Mucosa of stomach (tissue), 1 donor: ENCODE measurements at regions not wholly inside any gene's neighbourhood (a gene's known extent, or its start where the extent isn't known, plus 50 kb on each side); places are given as distances from the start of the nearest gene placed in this dataset.

Experiments
- H3K27me3 ChIP-seq: one replicate; pipeline ENCODE4 v1.7.0; 2013; ENCODE audit warnings: mild to moderate bottlenecking, low read length; ENCODE audit not compliant: control insufficient read depth, insufficient read depth
- H3K36me3 ChIP-seq: one replicate; pipeline ENCODE4 v1.7.0; 2013; ENCODE audit warnings: low read length; ENCODE audit not compliant: control insufficient read depth, insufficient read depth
- H3K4me1 ChIP-seq: one replicate; pipeline ENCODE4 v1.7.0; 2013; ENCODE audit warnings: mild to moderate bottlenecking, low read length; ENCODE audit not compliant: control insufficient read depth, insufficient read depth
- H3K4me3 ChIP-seq: one replicate; pipeline ENCODE4 v1.7.0; 2013; ENCODE audit warnings: low read length
- H3K9ac ChIP-seq: one replicate; pipeline ENCODE4 v1.7.0; 2013; ENCODE audit warnings: mild to moderate bottlenecking, low read length, moderate library complexity
- H3K9me3 ChIP-seq: one replicate; pipeline ENCODE4 v1.7.0; 2013; ENCODE audit warnings: mild to moderate bottlenecking, low read length, moderate library complexity; ENCODE audit not compliant: control insufficient read depth
- donor health status: Pancreatic carcinoma.

- Histone ChIP-seq H3K4me3 (no peak overlapping the region), H3K36me3 (no peaks in the 10 kb centered on the region), H3K4me1 (peaks cover 8% of the 10 kb centered on the region), H3K9me3 (no peaks in the 10 kb centered on the region), H3K27me3 (no peaks in the 10 kb centered on the region), H3K9ac (no peak overlapping the region)
Measured at GRCh38 chr6:1257778-1258177, 54.1 kb upstream of the FOXQ1 start.

GRCh38 chr6:1256435-1257008 lies 55.4 kb upstream of the FOXQ1 start:
- no peaks in the 10 kb centered on the region for H3K36me3 ChIP-seq
- H3K9me3 ChIP-seq: no peaks in the 10 kb centered on the region
- no peak overlapping the region for H3K4me3 ChIP-seq
- H3K4me1 ChIP-seq: peaks cover 13% of the 10 kb centered on the region
- no peak overlapping the region for H3K9ac ChIP-seq
- no peaks in the 10 kb centered on the region for H3K27me3 ChIP-seq

GRCh38 chr6:1255636-1256365 lies 56.1 kb upstream of the FOXQ1 start:
- Histone ChIP-seq H3K9ac (no peak overlapping the region), H3K27me3 (no peaks in the 10 kb centered on the region), H3K9me3 (no peaks in the 10 kb centered on the region), H3K4me1 (peaks cover 20% of the 10 kb centered on the region), H3K36me3 (no peaks in the 10 kb centered on the region), H3K4me3 (no peak overlapping the region)

- Histone ChIP-seq H3K4me1 (peaks cover 26% of the 10 kb centered on the region), H3K4me3 (no peak overlapping the region), H3K9me3 (no peaks in the 10 kb centered on the region)
Measured at GRCh38 chr6:1254326-1254725, 57.6 kb upstream of the FOXQ1 start.

GRCh38 chr6:1253816-1254215 lies 58.1 kb upstream of the FOXQ1 start:
- Histone ChIP-seq H3K27me3 (no peaks in the 10 kb centered on the region), H3K4me3 (no peak overlapping the region), H3K4me1 (peaks cover 26% of the 10 kb centered on the region), H3K9me3 (no peaks in the 10 kb centered on the region), H3K9ac (no peak overlapping the region), H3K36me3 (no peaks in the 10 kb centered on the region)

More at GRCh38 chr6:1254326-1254725, 57.6 kb upstream of the FOXQ1 start:
- Histone ChIP-seq H3K9ac (no peak overlapping the region), H3K27me3 (no peaks in the 10 kb centered on the region), H3K36me3 (no peaks in the 10 kb centered on the region)

GRCh38 chr6:1251198-1252155 lies 60.4 kb upstream of the FOXQ1 start:
- no peak overlapping the region for H3K4me3 ChIP-seq
- peak overlapping the region; percentile 22 for H3K9ac ChIP-seq
- peaks cover 20% of the 10 kb centered on the region for H3K4me1 ChIP-seq
- H3K9me3 ChIP-seq: no peaks in the 10 kb centered on the region
- no peaks in the 10 kb centered on the region for H3K27me3 ChIP-seq
- no peaks in the 10 kb centered on the region for H3K36me3 ChIP-seq

- Histone ChIP-seq H3K9me3 (no peaks in the 10 kb centered on the region), H3K36me3 (no peaks in the 10 kb centered on the region), H3K4me3 (no peak overlapping the region), H3K4me1 (peaks cover 20% of the 10 kb centered on the region), H3K27me3 (no peaks in the 10 kb centered on the region), H3K9ac (peak overlapping the region; percentile 22)
Measured at GRCh38 chr6:1250489-1251197, 61.3 kb upstream of the FOXQ1 start.

- no peaks in the 10 kb centered on the region for H3K9me3 ChIP-seq
- H3K36me3 ChIP-seq: no peaks in the 10 kb centered on the region
- no peak overlapping the region for H3K4me3 ChIP-seq
- no peak overlapping the region for H3K9ac ChIP-seq
- H3K4me1 ChIP-seq: peaks cover 20% of the 10 kb centered on the region
- no peaks in the 10 kb centered on the region for H3K27me3 ChIP-seq
Measured at GRCh38 chr6:1247894-1248293, 64.0 kb upstream of the FOXQ1 start.

GRCh38 chr6:1247056-1247455 lies 64.8 kb upstream of the FOXQ1 start:
- no peak overlapping the region for H3K4me3 ChIP-seq
- H3K36me3 ChIP-seq: no peaks in the 10 kb centered on the region
- H3K27me3 ChIP-seq: no peaks in the 10 kb centered on the region
- no peak overlapping the region for H3K9ac ChIP-seq
- H3K9me3 ChIP-seq: no peaks in the 10 kb centered on the region
- peaks cover 14% of the 10 kb centered on the region for H3K4me1 ChIP-seq

GRCh38 chr6:1244941-1245340 lies 67.0 kb upstream of the FOXQ1 start:
- Histone ChIP-seq H3K4me3 (no peak overlapping the region), H3K27me3 (no peaks in the 10 kb centered on the region), H3K9ac (no peak overlapping the region), H3K9me3 (no peaks in the 10 kb centered on the region), H3K4me1 (peaks cover 9% of the 10 kb centered on the region), H3K36me3 (no peaks in the 10 kb centered on the region)

GRCh38 chr6:1244278-1244677 lies 67.6 kb upstream of the FOXQ1 start:
- H3K9ac ChIP-seq: no peak overlapping the region
- H3K4me1 ChIP-seq: peaks cover 11% of the 10 kb centered on the region
- H3K27me3 ChIP-seq: no peaks in the 10 kb centered on the region
- no peaks in the 10 kb centered on the region for H3K9me3 ChIP-seq
- no peak overlapping the region for H3K4me3 ChIP-seq
- no peaks in the 10 kb centered on the region for H3K36me3 ChIP-seq
